PC-3 (cell line): ENCODE measurements at regions not wholly inside any gene's neighbourhood (a gene's known extent, or its start where the extent isn't known, plus 50 kb on each side); places are given as distances from the start of the nearest gene placed in this dataset.
A peak's percentile ranks its signal among the peaks of the same experiment; 100 is the strongest.

Experiments used
- ATAC-seq: fragments of 200-7000 bp; cut with Tn5 transposase; 2 replicates; pipeline ENCODE4 v1.9.1; 2020; ENCODE audit warnings: mild to moderate bottlenecking, moderate library complexity
- BruUV-seq: library from RNA; stranded (reverse); fragments of 400-500 nt; replicated peaks from 2 replicates; lab custom pipeline; 2021; lab: Mats Ljungman, UMichigan
- CTCF ChIA-PET: fragments of 300-600 bp; sonication (Branson Sonifier 250); formaldehyde crosslinking; loops from one replicate; lab custom pipeline; 2022; ENCODE audit warnings: antibody characterized with exemption; lab: Charles Lee
- POLR2A ChIA-PET: fragments of 300-600 bp; sonication (Branson Sonifier 250); formaldehyde crosslinking; loops from one replicate; lab custom pipeline; 2022; ENCODE audit warnings: antibody characterized with exemption; ENCODE audit not compliant: unreplicated experiment; lab: Charles Lee
- DNase-seq: peaks from one replicate; pipeline ENCODE4 v3.0.0-alpha.2; 2015
- H2AFZ ChIP-seq: fragments of 300-600 bp; sonication (generic); 2 replicates; pipeline ENCODE4 v1.6.0; 2016; ENCODE audit warnings: antibody characterized with exemption, low read length
- H3F3A ChIP-seq: fragments of 300-600 bp; sonication (generic); one replicate; pipeline ENCODE4 v1.6.0; 2017; ENCODE audit warnings: antibody characterized with exemption, low read length, control low read depth, mild to moderate bottlenecking; ENCODE audit not compliant: unreplicated experiment
- H3K27ac ChIP-seq: fragments of 300-600 bp; sonication (generic); 2 replicates; pipeline ENCODE4 v1.5.1; 2016; ENCODE audit warnings: mild to moderate bottlenecking, low read length
- H3K27me3 ChIP-seq: fragments of 300-600 bp; sonication (generic); 2 replicates; pipeline ENCODE4 v1.6.1; 2016; ENCODE audit warnings: low read length, mixed read lengths
- H3K36me3 ChIP-seq: fragments of 300-600 bp; sonication (generic); 2 replicates; pipeline ENCODE4 v1.6.1; 2016; ENCODE audit warnings: low read depth, mixed run types, low read length, mixed read lengths
- H3K4me1 ChIP-seq: fragments of 300-600 bp; sonication (generic); 2 replicates; pipeline ENCODE4 v1.5.1; 2016; ENCODE audit warnings: low read length; ENCODE audit not compliant: insufficient read depth
- H3K4me2 ChIP-seq: fragments of 300-600 bp; sonication (generic); 2 replicates; pipeline ENCODE4 v1.6.0; 2016; ENCODE audit warnings: low read length
- H3K4me3 ChIP-seq: fragments of 300-600 bp; sonication (generic); 2 replicates; pipeline ENCODE4 v1.5.1; 2016; ENCODE audit warnings: mild to moderate bottlenecking, low read length, mixed read lengths
- H3K79me2 ChIP-seq: fragments of 300-600 bp; sonication (generic); 2 replicates; pipeline ENCODE4 v1.6.1; 2017; ENCODE audit warnings: low read length, mixed read lengths
- H3K9ac ChIP-seq: fragments of 300-600 bp; sonication (generic); 2 replicates; pipeline ENCODE4 v1.6.0; 2016; ENCODE audit warnings: mild to moderate bottlenecking, low read length
- H3K9me2 ChIP-seq: fragments of 300-600 bp; sonication (generic); replicated peaks from 2 replicates; pipeline ENCODE4 v1.6.1; 2016; ENCODE audit warnings: mixed run types, low read length, mixed read lengths
- H3K9me3 ChIP-seq: fragments of 300-600 bp; sonication (generic); 2 replicates; pipeline ENCODE4 v1.6.1; 2016; ENCODE audit warnings: low read length, mixed read lengths
- H4K20me1 ChIP-seq: fragments of 300-600 bp; sonication (generic); 2 replicates; pipeline ENCODE4 v1.6.1; 2016; ENCODE audit warnings: low read length, mixed read lengths
- CTCF ChIP-seq: fragments of 300-600 bp; sonication (generic); conservative IDR thresholded peaks from 2 replicates; pipeline ENCODE4 v1.5.1; 2017; ENCODE audit warnings: antibody characterized with exemption, low read depth, mild to moderate bottlenecking, low read length
- EZH2 ChIP-seq: fragments of 300-600 bp; sonication (generic); IDR thresholded peaks from one replicate; pipeline ENCODE4 v1.6.1; 2017; ENCODE audit warnings: antibody characterized with exemption, mild to moderate bottlenecking, low read length; ENCODE audit not compliant: unreplicated experiment
- EZH2phosphoT487 ChIP-seq: fragments of 300-600 bp; sonication (generic); IDR thresholded peaks from 2 replicates; pipeline ENCODE4 v1.6.1; 2018; ENCODE audit warnings: mild to moderate bottlenecking, antibody characterized with exemption, low read length, borderline replicate concordance
- intact Hi-C: fragments of 100-400 bp; cut with micrococcal nuclease; formaldehyde crosslinking; loops from 2 replicates; pipeline ENCODE4 v1.9.0; 2023

DNA sequence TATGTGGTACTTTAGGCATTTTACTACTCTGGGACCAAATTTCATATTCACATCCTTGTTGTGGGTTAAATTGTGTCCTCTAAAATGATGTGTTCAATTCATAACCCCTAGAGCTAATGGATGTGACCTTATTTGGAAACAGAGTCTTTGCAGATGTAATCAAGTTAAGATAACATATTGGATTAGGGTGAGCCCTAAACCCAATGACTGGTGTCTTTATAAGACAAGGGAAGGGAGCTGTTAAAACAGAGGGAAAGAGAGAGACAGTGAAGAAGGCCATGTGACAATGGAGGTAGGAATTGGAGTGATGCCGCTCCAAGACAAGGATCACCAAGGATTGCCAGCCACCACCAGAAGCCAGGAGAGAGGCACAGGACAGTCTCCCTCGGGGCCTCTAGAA lies 220.0 kb downstream of the ADGRG6 start:
- Histone ChIP-seq H3K36me3 (no peaks in the 10 kb centered on the region), H3K9me2 (no peaks in the 10 kb centered on the region), H3K4me2 (no peak overlapping the region), H3K4me1 (no peaks in the 10 kb centered on the region), H3F3A (no peaks in the 10 kb centered on the region), H3K4me3 (no peak overlapping the region), H4K20me1 (no peaks in the 10 kb centered on the region), H2AFZ (no peak overlapping the region), H3K9ac (no peak overlapping the region), H3K27ac (no peak overlapping the region), H3K27me3 (no peaks in the 10 kb centered on the region), H3K9me3 (no peaks in the 10 kb centered on the region), H3K79me2 (no peaks in the 10 kb centered on the region)
- intact Hi-C loops = no loop called here
- no peak for TF ChIP-seq CTCF
- TF ChIP-seq EZH2 = no peak
- TF ChIP-seq EZH2phosphoT487 = no peak
- POLR2A ChIA-PET = no interaction called here
- BruUV-seq = no TSS peak
- no peak for DNase-seq
- CTCF ChIA-PET = no interaction called here
- no peak for ATAC-seq

DNA sequence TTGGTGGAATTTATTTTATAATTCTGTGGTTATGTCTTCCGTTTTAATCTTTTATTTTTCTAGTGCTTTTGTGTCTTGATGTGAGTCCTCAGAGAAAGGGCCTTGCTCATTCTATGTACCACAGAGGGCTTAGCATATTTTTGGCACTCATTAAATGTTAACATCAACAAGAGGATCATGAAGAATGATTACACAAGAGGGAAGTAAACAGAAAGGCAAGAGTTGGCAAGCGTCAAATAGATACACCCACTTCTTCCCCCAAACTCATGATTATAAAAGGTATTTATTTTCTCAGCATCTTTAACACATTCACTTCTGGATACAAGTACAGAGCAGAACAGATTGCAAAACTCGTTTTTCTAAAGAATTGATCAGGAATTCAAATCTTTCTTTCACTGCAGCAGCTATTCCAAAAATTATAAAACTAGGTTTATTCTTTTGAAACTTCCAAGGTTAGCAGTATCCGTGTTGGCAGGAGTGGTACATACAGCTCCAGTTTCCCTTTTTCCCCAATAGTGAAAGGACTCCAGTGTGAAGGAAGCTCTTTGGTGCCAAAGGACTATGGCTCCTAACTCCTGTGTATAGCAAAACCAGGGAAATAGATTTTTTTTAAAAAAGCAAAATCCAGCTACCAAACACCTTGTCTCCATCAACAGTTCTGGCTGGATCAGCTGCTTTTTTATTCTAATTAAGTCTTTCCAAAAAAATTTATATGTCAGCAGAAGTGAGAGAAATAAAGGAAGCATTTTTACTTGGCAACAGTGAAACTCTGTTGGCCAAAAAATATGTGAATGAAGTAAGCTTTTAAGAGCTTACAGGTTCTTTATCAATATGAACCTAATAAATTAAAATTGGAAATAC lies 221.9 kb downstream of the ADGRG6 start:
- no peak overlapping the region for H3K9ac ChIP-seq
- TF ChIP-seq EZH2 (no peak), EZH2phosphoT487 (no peak)
- no peaks in the 10 kb centered on the region for H3K4me1 ChIP-seq
- no peaks in the 10 kb centered on the region for H3K36me3 ChIP-seq
- POLR2A ChIA-PET = no interaction called here
- H4K20me1 ChIP-seq = no peaks in the 10 kb centered on the region
- DNase-seq (peak; percentile 5), ATAC-seq (peak; percentile 24; the same call in 1 of the 2 replicates)
- intact Hi-C loops = no loop called here
- no peaks in the 10 kb centered on the region for H3K27me3 ChIP-seq
- H3K9me3 ChIP-seq = no peaks in the 10 kb centered on the region
- no TSS peak for BruUV-seq
- no peak overlapping the region for H3K4me2 ChIP-seq
- H3K9me2 ChIP-seq = no peaks in the 10 kb centered on the region
- no peak overlapping the region for H3K4me3 ChIP-seq
- no peaks in the 10 kb centered on the region for H3K79me2 ChIP-seq
- no peaks in the 10 kb centered on the region for H3F3A ChIP-seq
- no peak overlapping the region for H2AFZ ChIP-seq
- H3K27ac ChIP-seq = no peak overlapping the region
- CTCF ChIA-PET = interaction anchor here (0.8 kb wide), 1 partner anchor 49 kb away, joined by 3 read pairs; no protein-coding TSS in a partner anchor

- ChIA-PET CTCF (no interaction called here), POLR2A (no interaction called here)
- Histone ChIP-seq H3K27me3 (no peaks in the 10 kb centered on the region), H3K9ac (no peak overlapping the region), H3K9me2 (no peaks in the 10 kb centered on the region), H3K4me3 (no peak overlapping the region), H3K4me2 (no peak overlapping the region), H4K20me1 (no peaks in the 10 kb centered on the region), H3K9me3 (0 out of 2 replicates have a peak, but pooled peaks cover 4% of the 10 kb centered on the region), H3K4me1 (no peaks in the 10 kb centered on the region), H3K27ac (no peak overlapping the region), H3K36me3 (no peaks in the 10 kb centered on the region; the same call in 1 of the 2 replicates), H2AFZ (no peak overlapping the region), H3K79me2 (no peaks in the 10 kb centered on the region), H3F3A (no peaks in the 10 kb centered on the region)
- BruUV-seq = no TSS peak
- no peak for ATAC-seq
- no peak for DNase-seq
- intact Hi-C loops = no loop called here
- TF ChIP-seq EZH2phosphoT487 (no peak), EZH2 (no peak), CTCF (no peak)
Measured at GRCh38 chr6:142530566-142530965, 228.8 kb downstream of the ADGRG6 start.
